CD4-positive, alpha-beta T cell treated with Interleukin-17A for 4 hours (primary cell): ENCODE measurements at regions not wholly inside any gene's neighbourhood (a gene's known extent, or its start where the extent isn't known, plus 50 kb on each side); places are given as distances from the start of the nearest gene placed in this dataset.
"Not testable (repeated sequence)": the region's sequence is repeated elsewhere in the genome, so short reads cannot be mapped to it uniquely, and the experiment has no call there.

ENCODE experiments used
- DNase-seq: peaks from one replicate; pipeline ENCODE4 v3.0.0-alpha.2; 2020; ENCODE audit warnings: mixed read lengths

- DNase-seq = no peak
Observed at GRCh38 chr2:3034856-3035255, 342.8 kb downstream of the EIPR1 start.

GRCh38 chr2:3034396-3034795, 343.2 kb downstream of the EIPR1 start:
- DNase-seq = no peak

GRCh38 chr2:3033315-3033714, 344.3 kb downstream of the EIPR1 start:
- no peak for DNase-seq

- not testable (repeated sequence) for DNase-seq
Observed at GRCh38 chr2:3030791-3031190, 346.8 kb downstream of the EIPR1 start.

GRCh38 chr2:3025984-3026383, 351.6 kb downstream of the EIPR1 start:
- no peak for DNase-seq

GRCh38 chr2:3025261-3025660, 352.4 kb downstream of the EIPR1 start:
- no peak for DNase-seq

GRCh38 chr2:3024401-3024935, 353.1 kb downstream of the EIPR1 start:
- no peak for DNase-seq

GRCh38 chr2:3023531-3023930, 354.1 kb downstream of the EIPR1 start:
- DNase-seq = no peak

GRCh38 chr2:3022841-3023372, 354.7 kb downstream of the EIPR1 start:
- DNase-seq = no peak

GRCh38 chr2:3021720-3022119, 355.9 kb downstream of the EIPR1 start:
- no peak for DNase-seq

- DNase-seq = no peak
Observed at GRCh38 chr2:3010001-3010400, 367.6 kb downstream of the EIPR1 start.

GRCh38 chr2:3009483-3009882, 368.1 kb downstream of the EIPR1 start:
- DNase-seq = no peak

- no peak for DNase-seq
Observed at GRCh38 chr2:3009005-3009404, 368.6 kb downstream of the EIPR1 start.

- no peak for DNase-seq
Observed at GRCh38 chr2:3008561-3008960, 369.1 kb downstream of the EIPR1 start.

- DNase-seq = no peak
Observed at GRCh38 chr2:3007135-3007534, 370.5 kb downstream of the EIPR1 start.

- no peak for DNase-seq
Observed at GRCh38 chr2:3005859-3006501, 371.6 kb downstream of the EIPR1 start.

- DNase-seq = no peak
Observed at GRCh38 chr2:3001615-3002560, 375.7 kb downstream of the EIPR1 start.

GRCh38 chr2:3000968-3001367, 376.6 kb downstream of the EIPR1 start:
- DNase-seq = no peak

GRCh38 chr2:3000125-3000524, 377.5 kb downstream of the EIPR1 start:
- no peak for DNase-seq

GRCh38 chr2:2998971-2999370, 378.6 kb downstream of the EIPR1 start:
- DNase-seq = no peak

- no peak for DNase-seq
Observed at GRCh38 chr2:2993172-2993692, 384.4 kb downstream of the EIPR1 start.

- no peak for DNase-seq
Observed at GRCh38 chr2:2992634-2993033, 385.0 kb downstream of the EIPR1 start.

- DNase-seq = no peak
Observed at GRCh38 chr2:2985020-2985419, 392.6 kb downstream of the EIPR1 start.
